COR-L47 (cell line): ENCODE measurements at regions not wholly inside any gene's neighbourhood (a gene's known extent, or its start where the extent isn't known, plus 50 kb on each side); places are given as distances from the start of the nearest gene placed in this dataset.
"Not testable (repeated sequence)": the region's sequence is repeated elsewhere in the genome, so short reads cannot be mapped to it uniquely, and the experiment has no call there.

Source experiments
- DNase-seq: peaks from one replicate; lab custom pipeline; 2025; lab: John Stamatoyannopoulos, UW

DNA sequence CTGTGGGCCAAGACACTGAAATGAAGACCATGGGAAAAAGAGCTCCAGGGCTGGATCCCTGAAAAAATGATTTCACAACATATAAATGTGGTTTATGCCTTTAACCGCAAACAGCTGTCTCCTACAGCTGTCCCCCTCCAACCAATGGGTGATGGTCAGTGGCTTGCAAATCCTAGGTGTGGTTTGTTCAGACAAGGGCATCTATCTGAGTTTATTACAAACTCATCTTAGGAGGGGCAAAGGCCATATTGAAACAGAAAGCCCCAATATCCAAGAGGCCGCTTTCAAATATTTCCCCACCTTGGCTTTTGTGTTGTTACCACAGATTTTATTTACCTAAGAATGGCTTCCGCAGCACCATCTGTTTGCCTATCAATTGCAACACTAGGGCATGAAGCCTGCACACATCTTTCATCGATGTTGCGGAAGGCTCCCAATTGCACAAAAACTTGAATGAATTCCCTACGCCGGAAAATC is 503.6 kb upstream of the AMELY start:
- DNase-seq = no peak

GRCh38 chrY:7390056-7390455 is 478.5 kb upstream of the AMELY start:
- no peak for DNase-seq

GRCh38 chrY:7382988-7383387 is 471.4 kb upstream of the AMELY start:
- DNase-seq = no peak

GRCh38 chrY:7377091-7377490 is 465.5 kb upstream of the AMELY start:
- no peak for DNase-seq

GRCh38 chrY:7374485-7374884 is 462.9 kb upstream of the AMELY start:
- not testable (repeated sequence) for DNase-seq

GRCh38 chrY:7371953-7372352 is 460.4 kb upstream of the AMELY start:
- not testable (repeated sequence) for DNase-seq

- not testable (repeated sequence) for DNase-seq
Measured at GRCh38 chrY:7371026-7371425, 459.5 kb upstream of the AMELY start.

- DNase-seq = no peak
Measured at GRCh38 chrY:7359520-7359919, 448.0 kb upstream of the AMELY start.

- DNase-seq = no peak
Measured at GRCh38 chrY:7358103-7358752, 446.7 kb upstream of the AMELY start.

DNA sequence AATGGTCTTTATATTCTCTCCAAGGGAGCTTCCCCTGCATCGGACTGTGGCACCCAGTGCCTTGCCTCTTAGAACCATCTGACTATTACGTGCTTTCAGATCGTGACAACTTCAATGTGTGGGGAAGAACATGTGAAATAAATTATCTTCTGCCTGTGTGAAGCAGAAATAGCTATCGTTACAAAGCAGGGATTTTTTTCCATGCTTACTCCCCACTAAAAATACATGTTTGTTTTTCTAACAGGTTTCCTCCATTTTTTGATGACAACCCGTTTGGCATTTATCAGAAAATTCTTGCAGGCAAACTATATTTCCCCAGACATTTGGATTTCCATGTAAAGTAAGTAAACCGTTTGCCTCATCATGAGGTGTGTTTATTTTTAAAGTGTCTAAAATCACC is 444.3 kb upstream of the AMELY start:
- not testable (repeated sequence) for DNase-seq

DNA sequence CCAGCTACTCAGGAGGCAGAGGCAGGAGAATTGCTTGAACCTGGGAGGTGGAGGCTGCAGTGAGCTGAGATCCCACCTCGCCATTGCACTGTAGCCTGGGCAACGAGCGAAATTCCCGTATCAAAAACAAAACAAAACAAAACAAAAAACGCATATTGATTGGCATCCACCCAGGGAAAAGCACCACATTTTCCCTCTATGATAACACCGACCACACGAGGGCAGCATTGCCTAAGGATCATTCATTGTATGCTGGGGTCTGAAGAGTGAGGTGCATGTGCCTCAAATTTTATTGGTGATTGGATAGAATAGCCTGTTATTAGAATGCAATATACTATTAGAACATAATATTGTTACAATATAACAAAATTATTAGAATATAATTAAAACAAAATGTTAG is 433.1 kb upstream of the AMELY start:
- peak; percentile 23 for DNase-seq

- no peak for DNase-seq
Measured at GRCh38 chrY:7343261-7343660, 431.7 kb upstream of the AMELY start.

DNA sequence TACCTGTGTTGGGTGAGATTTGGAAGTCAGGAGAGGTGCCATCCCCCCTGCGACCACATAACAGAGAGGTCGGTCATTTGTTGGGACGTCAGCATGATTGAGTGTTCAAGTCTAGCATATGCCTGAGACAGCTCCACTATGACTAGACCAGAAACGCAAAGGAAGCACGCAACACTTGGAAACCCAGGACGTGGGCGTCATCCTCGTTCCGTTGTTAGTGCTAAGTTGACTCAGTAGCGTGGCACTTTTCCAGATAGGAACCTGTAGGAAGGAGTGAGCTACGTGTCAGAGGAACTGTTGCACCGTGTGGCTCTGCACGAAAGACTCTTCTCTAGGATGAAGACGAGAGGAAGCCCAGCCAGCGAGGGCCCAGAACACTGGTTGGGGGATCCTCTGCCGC is 431.2 kb upstream of the AMELY start:
- DNase-seq = not testable (repeated sequence)

DNA sequence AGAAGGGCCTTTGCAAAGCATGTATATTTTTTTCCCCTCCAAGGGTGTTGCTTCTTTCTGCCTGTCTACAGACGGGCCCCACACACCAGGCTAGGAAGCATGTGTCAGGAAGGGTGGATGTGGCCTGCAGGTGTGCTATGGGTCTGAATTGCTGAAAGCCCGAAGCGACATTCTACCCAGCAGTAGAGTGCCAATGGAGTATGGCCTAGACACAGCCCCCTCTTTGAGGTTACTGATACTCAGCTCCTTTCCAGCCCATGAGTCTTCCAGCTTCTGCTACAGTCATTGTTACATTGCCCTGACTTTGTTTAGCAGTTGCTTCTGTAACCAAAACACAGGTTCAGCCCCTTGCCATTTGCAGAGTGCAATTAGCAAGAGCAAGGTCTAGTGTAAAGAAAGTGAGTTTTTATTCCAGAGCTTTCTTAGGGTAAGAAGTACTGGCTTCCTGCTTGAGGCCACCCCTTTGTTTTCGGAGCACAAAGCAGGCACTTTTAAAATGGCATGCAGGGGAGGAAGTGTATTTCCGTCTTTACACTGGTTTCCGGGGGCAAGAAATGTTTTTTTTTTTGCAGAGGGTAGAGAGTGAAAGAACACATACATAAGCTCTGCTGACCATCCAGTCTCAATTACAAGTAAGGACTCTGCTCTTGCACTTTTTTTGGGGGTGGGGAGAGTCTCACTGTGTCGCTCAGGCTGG is 428.0 kb upstream of the AMELY start:
- DNase-seq = no peak

GRCh38 chrY:7336023-7336873 is 424.7 kb upstream of the AMELY start:
- DNase-seq = no peak

DNA sequence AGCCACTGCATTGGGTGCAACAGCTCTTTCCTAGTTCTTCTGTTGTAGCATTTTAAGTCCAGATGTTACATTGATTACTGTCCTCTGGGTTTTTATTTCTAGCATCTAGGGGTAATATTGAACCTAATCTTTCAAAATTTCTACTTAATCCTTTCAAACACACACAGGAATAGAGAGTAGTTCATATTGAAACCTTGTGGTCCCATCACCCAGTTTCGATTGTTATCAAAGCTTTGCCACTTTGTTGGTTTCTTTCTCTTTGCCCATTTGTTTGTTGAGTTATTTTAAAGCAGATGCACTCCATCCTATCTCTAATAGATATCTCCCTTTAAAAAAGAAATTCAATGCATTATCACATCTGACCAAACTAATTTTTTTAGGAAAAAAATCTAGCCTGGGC is 422.9 kb upstream of the AMELY start:
- DNase-seq = no peak

DNA sequence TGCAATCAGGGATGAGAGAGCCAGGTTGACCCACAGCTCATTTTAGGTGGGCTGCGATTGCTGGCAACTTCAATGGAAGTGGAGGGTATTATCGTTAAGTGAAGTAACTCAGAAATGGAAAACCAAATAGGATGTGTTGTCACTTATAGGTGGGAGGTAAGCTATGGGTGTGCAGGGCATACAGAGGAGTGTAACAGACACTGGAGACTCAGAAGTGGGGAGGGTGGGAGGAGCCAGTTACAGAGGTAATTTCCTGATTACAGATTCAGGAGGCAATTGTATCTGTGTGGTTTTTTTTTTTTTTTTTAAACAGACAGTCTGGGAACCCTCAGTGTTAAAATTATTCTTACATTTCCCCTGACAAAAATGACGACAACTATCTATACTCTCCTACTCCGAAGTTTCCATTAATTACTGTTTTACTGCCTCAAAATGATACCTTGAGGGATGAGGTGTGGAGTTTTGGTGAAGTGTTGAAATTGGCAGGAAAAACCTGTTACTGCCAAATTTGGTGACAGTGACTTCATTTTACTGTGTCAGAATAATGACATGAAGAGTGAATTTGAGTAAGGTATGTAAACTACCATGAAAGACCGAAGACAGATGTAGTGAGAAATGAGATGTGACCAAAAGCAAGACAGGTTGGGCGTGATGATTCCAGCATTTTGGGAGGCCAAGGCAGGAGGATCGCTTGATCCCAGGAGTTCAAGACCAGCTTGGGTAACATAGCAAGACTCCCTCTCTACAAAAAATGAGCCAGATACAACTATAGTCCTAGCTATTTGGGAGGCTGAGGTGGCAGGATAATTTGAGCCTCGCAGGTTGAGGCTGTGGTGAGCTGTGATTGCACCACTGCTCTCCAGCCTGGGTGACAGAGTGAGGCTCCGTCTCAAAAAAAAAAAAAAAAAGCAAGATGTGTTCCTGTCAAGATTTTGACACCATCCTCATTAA is 415.0 kb upstream of the AMELY start:
- DNase-seq = no peak

- no peak for DNase-seq
Measured at GRCh38 chrY:7325531-7325930, 414.0 kb upstream of the AMELY start.

DNA sequence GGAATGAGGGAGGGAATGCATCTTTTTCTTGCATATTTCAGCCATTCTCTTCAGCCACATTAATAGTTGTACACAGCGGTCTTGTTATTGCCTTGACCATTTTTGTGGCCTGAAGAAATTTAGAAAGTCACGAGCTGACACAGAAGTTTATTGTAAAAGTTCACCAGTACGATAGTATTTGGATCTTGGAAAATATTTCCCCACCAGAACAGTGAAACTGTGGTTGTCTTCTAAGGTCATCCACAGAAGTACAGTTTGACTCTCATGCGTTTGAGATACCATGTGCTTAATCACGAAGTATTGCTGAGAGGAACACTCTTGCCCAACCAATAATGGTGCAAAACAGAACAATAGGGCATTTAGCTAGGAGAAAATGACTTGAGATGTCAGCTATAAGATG is 409.2 kb upstream of the AMELY start:
- no peak for DNase-seq

DNA sequence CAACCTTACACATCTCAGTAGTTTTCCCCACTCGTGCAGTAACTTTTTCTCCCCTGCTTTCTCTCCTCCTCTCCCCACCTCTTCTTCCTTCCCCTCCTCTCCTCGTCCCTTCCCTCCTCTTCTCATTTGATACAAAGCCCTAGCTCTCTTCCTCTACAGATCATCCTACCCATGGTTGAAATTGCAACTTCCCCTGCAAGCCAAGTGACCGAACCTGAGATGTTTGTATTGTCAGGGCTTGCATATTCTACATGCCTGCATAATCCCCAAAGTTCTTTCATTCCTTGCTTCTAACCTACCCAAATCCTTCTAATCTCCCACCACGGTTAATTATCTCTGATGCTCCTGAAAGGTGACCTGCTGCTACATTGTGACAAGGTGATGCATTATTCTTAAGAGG is 408.6 kb upstream of the AMELY start:
- not testable (repeated sequence) for DNase-seq

- no peak for DNase-seq
Measured at GRCh38 chrY:7318122-7318521, 406.6 kb upstream of the AMELY start.

GRCh38 chrY:7317571-7317970 is 406.0 kb upstream of the AMELY start:
- no peak for DNase-seq
